MM.1S (cell line): ENCODE measurements at regions not wholly inside any gene's neighbourhood (a gene's known extent, or its start where the extent isn't known, plus 50 kb on each side); places are given as distances from the start of the nearest gene placed in this dataset.

Experiments
- CTCF ChIP-seq: fragments of 300-600 bp; sonication (generic); IDR thresholded peaks from 2 replicates; pipeline ENCODE4 v1.5.1; 2016; ENCODE audit warnings: antibody characterized with exemption, low read length, mixed read lengths
- EZH2 ChIP-seq: fragments of 300-600 bp; sonication (generic); optimal IDR thresholded peaks from 2 replicates; pipeline ENCODE3; 2017; ENCODE audit warnings: low read depth, mild to moderate bottlenecking, antibody characterized with exemption, low read length, mixed read lengths

- TF ChIP-seq CTCF (no peak), EZH2 (no peak)
Observed at GRCh38 chr3:152669560-152669959, 165.4 kb upstream of the P2RY1 start.
